NCI-H2107 treated with DMSO at 0.1 percent for 48 hours (cell line): ENCODE measurements at regions not wholly inside any gene's neighbourhood (a gene's known extent, or its start where the extent isn't known, plus 50 kb on each side); places are given as distances from the start of the nearest gene placed in this dataset.
"Not testable (repeated sequence)": the region's sequence is repeated elsewhere in the genome, so short reads cannot be mapped to it uniquely, and the experiment has no call there.

ENCODE experiments used
- DNase-seq: peaks from one replicate; lab custom pipeline; 2025; ENCODE audit not compliant: unreplicated experiment; lab: John Stamatoyannopoulos, UW

DNA sequence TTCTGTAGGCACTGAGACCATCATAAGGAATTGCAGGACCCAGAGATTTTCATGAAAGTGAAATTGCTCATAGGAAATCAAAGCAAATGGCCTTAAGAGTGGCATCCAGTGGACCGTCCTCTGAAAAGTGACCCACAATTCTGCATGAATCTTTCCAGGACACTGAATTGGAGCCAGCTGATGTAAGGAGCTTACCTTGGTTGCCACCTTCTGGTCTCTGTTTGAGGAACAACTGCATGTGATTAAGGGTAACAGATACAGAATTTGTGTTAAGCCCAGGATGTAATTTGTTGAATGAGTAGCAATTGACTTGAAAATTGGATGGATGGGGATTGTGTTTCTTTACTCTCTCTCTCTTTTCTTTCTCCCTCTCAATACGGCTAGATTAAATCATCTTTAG lies 49.9 kb upstream of the GAS1 start:
- DNase-seq = no peak

DNA sequence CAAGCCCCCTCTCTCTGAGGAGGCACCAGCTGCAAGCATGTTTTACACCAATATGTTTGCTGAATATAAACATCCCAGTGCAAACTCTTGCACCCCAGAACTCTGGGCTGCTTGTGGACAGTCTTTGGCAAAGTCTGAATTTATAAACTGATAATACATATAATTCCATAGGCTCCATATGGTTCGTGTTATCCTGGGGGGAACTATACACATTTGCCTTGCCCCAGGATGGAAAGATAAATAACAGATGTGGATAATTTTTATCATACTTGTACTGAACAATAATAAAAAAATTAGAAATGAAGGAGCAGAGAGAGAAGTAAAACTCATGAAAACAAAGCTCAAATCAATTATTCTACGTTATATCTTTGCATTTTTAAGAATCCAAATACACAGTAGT lies 50.6 kb upstream of the GAS1 start:
- no peak for DNase-seq

DNA sequence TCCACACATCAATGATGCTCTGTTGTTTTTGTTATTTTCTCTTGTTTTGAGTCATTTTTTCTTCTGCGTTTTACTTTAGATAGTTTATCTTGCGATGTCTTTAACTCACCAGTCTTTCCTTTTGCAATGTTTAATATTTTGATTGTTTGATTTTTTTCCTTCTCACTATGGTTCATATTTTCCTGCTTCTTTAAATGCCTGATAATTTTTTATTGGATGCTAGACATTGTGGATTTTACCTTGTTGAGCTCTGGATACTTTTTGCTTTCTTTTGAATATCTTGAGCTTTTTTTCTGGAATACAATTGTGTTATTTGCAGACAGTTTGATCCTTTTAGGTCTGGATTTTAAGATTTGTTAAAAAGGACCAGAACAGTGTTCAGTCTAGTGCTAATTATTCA lies 55.2 kb upstream of the GAS1 start:
- DNase-seq = no peak

DNA sequence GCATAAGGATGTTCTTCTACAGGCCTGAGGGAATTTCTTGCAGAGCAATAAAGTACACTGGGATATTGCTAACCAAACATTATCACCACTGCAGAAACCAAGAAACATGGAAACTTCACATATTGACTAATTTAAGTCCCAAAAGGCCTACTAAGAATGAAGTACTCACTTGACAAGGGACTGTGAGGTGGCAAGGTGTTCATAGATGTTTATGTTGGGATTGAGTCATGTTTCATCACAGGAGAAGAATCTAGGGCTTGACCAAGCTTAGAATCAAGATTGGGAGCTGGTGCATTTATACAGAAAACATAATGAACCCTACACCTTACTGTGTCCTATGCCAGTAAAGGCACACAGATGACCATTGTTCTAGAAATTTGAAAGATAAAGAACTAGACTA lies 56.7 kb upstream of the GAS1 start:
- DNase-seq = no peak

DNA sequence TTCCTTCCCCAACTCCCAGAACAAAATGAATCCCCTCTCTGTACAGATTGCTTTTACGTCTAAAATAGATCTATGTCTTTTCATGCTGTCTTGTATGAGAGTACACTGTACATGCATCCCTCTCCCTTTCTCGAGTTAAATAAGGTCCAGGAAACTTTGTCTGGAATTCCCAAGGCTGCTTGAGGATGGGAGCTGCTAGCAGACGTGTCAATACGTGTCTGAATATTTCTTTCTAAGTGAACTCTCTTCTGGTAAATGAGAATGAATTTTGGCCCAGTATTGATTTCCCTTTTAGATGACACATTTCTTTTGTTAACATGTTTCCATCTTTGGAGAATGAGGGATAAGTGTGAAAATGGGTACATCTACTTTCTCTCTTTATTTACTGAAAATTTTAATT lies 59.6 kb upstream of the GAS1 start:
- DNase-seq = no peak

DNA sequence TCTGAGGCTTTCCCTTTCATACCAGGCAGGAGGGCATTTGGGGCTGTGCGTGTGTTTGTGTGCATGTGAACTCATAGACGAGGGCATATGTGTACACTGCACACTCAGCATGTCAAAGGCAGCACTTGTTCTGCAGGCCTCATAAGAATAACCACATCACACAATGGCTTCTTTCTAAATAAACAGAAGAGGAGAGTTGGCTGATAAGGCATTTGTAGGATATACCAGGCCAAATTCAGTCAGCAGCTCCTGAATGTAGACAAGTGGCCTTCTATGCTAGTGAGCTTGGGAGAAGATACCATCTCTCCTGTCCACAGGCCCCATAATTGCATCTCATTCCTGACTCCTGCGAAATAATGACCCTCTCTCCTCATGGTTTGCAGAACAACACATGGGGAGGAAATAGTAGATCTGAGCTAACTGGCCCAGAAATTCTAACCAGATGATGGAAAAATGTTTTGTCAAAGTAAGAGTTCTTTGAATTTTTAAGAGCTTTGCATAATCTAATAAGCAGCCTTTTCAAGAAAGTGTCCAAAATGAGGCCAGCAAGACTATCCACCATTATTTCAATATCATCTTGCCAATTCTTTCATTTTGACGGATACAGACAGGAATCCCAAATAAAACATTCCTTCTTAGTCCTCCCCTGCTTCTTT lies 60.5 kb upstream of the GAS1 start:
- no peak for DNase-seq

DNA sequence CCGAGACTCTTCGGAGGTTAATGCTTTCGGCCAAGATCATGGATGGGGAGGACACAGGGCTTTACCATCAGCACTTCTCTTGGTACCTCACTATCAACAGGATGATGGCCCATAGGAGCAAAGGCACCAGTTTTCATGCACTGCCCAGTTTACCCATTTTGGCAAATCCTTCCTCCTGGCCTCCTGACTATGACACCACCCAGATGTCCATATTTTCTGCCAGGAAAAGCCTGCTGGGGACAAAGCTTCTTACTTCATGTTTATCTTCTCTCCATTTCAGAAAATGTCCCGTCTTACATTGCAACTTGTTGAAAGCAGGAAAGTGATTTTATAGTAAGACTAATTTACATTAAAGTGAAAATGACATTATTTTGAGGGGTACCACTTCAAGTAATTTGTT lies 61.4 kb upstream of the GAS1 start:
- DNase-seq = no peak

DNA sequence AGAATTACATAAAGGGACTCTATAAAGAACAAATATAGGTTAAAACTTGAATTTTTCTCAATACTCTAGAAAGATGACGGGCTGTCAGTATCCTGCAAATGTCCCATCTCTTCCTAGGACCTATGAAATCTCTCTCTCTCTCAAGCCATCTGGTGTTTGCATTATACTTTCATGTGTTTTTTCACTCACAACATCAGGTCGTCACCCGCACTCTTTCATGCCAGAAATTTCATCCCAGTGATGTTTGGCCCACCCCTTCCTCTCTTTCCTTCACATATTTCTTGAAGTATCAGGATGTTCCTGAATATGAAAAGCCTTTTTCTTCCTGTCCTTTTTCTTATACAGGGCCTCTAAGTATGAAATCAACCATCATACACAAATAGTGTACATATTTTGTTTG lies 63.3 kb upstream of the GAS1 start:
- DNase-seq = no peak

DNA sequence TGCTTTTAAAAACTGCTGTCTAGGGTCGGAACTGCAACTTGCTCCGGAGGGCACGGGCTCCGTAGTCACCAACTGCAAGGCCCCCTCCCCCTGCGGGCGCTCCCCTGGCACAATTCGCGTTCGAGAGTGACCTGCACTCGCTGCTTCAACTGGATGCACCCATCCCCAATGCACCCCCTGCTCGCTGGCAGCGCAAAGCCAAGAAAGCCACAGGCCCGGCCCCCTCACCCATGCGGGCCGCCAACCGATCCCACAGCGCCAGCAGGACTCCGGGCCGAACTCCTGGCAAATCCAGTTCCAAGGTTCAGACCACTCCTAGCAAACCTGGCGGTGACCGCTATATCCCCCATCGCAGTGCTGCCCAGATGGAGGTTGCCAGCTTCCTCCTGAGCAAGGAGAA lies 64.2 kb upstream of the GAS1 start:
- DNase-seq = no peak

DNA sequence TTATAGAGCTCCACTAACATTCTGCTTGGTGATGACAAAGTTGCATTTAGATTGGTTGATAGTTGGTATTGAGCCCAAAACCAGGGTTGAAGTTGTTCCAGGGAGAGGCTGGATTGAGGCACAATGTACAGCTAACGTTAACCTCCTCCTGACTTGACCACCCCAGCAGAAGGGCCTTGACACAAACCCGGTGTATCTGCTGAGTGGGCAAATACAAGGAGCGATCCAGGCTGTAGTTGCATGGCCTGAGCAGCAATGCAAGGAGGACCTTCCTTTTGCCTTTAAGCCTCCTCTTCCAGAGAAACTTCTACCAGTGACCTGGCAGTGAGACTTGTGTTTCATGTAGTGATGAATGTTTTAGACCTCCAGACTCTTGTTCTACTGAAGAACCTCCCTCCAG lies 66.2 kb upstream of the GAS1 start:
- DNase-seq = no peak

DNA sequence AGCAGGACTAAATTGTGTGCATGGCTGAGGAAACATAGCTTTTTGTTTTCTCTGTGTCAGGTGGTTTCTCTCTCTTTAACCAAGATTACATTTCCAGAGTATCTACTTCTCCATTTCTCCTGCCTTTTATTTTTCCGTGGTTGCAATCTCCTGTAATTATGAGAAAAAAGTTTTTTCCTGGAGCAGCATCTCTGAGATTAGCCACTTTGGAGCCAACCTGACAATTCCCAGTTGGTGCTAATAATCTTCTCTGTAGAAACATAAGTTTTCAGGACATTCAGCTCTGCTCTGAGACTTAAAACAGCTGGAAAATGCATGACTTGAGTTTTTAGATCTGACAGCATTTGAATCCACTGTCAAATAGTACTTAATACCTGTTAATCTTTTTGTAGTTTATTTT lies 67.1 kb upstream of the GAS1 start:
- no peak for DNase-seq

DNA sequence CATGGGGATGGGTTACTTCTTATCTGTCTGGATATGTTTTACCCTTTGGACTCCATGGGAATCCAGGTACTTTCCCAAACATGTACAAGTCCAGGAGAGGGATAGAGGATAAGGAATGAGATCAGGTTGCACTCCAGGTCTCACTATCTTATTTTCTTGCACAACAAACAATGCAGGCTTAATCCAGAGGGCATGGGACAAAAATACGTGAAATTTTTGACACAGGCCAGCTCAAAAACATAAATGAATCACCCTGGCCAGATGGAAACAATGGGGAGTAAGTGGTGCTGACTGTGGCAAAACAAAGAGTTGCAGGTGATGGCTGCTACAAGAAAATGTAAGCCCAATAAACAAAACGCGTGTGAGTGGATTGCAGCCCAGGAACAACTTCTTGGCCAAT lies 69.4 kb upstream of the GAS1 start:
- no peak for DNase-seq

DNA sequence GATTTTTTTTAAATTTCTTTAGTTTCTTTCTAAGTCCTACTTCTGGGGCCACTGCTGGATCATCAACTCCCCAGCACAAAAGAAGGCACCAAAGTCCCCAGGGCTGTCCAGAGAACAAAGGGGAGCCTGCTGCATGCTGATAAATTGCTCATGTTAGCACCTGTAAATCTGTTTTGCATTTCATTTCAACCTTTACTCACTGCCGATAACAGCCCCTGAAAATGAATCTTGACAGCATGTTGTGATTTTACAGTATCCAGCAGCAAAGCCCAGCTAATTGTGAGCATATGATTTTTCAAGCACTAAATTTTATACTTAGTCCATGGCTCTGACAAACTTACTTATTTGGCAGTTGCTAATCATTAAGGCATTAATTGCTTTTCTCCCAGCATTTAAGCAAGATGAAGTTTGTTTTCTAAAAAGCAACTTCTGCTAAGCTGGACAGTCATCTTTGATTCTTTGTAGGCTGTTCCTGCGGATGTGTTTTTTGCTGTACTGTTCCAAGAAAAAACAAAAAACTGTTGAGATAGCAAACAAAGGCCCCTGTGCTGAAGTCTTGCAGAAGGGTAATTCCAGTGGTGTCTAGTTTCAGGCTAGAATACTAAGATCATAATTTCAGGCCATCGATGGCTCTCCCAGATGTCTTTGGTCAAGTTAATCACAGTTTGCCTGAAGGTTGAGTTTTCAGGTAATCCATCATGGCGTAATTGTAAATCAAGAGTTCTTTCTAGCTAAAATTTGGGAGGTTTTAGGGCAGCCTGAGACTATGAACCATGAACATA lies 73.1 kb upstream of the GAS1 start:
- DNase-seq = no peak

DNA sequence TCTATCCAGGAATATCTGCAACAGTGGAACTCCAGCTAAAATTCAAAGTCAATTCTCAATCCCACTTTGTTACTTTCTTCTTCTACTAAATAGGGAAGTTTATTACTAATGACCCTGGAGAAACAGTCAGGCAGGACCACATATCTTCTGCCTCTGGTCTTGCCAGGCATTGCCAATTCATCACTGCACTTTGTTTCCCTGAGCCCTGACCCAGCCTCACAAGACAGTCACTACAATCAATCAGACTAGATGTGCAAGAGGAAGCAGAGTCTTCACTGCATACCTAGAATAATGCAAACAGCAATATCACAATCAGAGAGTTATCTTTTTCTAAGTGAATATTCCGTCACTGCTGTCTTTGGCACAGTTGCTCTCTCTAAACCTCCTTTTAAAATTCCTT lies 74.9 kb upstream of the GAS1 start:
- DNase-seq = no peak

DNA sequence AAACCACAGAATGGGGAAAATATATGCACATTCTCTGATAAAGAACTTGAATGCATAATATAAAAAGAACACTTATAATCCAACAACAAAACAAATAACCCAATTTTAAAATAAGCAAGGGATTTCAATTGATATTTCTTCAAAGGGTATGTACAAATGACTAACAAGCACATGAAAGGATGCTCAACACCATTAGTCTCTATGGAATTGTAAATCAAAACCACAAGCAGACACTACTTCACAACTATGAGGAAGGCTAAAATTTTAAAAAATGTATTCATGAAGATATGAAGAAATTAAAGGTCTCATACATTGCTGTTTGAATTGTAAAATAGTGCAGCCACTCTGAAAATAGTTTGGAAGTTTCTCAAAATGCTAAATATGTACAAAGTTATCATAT lies 78.9 kb upstream of the GAS1 start:
- DNase-seq = no peak

DNA sequence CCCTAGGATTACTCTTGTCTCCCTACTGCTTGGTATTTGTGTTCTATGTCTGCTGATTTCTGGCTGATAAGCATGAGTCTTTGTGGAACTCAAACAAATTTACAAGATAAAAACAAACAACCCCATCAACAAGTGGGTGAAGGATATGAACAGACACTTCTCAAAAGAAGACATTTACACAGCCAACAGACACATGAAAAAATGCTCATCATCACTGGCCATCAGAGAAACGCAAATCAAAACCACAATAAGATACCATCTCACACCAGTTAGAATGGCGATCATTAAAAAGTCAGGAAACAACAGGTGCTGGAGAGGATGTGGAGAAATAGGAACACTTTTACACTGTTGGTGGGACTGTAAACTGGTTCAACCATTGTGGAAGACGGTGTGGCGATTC lies 81.5 kb upstream of the GAS1 start:
- DNase-seq = not testable (repeated sequence)

DNA sequence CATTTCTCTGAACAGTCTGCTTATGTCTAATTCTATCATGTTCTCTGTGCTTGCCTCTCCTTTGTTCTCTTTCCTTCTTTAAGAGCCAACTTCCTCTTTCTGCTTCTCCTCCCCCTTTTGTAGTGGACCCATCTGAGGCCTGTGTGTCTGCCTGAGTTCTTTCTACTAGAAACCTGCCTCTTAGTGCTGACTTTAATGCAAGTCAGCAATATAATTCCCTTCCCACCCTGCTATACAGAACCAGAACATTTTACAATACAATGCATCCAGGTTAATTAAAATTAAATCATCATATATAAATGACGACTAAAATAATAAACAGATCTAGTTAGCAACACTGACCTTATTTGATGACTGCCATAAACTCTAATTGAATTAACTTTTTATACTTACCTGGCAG lies 82.6 kb upstream of the GAS1 start:
- DNase-seq = no peak

DNA sequence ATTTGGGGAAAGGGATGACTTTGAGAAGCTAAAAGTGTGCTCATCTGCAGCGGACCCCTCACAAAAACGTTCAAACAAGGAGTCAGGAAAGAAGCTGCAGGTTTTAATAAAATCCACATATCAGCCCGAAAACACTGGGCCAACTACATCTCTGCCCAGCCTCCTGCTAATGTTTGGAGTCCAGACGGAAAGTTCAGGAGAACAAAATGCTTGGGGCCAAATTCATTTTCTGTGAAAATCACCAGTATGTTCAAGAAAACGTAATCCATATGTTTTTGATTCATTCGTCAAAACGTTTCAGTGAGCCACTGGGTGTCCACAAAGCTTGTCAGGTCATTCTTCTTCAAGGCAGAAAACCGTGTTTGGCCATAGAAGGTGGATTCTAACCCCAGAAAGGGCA lies 87.5 kb upstream of the GAS1 start:
- no peak for DNase-seq

DNA sequence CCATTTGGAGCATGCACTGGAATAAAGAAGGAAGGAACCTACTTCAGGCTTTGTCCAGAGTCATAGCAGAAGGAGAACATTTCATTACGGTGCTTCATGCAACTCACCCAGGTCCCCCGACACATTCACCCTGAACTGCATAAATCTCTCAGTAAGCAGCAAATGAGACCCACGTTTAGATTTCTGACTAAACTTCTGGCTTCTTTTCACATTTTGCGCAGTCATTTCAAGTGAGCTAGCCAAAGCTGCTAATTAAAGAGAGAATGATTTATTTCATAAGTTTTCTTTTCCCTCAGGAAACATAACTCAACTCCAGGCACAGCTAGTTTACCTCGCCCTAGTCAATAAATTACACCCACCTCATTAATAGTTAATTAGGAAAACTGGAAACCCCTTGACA lies 88.6 kb upstream of the GAS1 start:
- no peak for DNase-seq

DNA sequence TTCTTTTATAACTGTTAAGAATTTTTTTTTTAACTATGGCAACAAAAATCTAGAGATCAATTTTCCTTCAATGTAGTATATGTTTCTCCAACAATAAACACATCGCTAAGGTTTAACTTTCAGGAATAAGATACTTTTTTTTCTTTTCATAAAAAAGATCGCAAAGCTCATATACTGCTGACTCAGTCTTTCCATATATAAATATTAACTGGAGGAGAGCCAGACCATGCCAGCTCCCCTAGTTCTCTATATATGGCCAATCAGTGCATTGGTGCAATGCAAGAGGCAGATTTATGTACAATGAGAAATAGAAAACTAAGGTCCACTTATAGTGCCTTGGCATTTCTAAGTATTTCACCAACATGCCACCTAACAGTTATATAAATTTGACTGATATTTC lies 89.2 kb upstream of the GAS1 start:
- DNase-seq = no peak

DNA sequence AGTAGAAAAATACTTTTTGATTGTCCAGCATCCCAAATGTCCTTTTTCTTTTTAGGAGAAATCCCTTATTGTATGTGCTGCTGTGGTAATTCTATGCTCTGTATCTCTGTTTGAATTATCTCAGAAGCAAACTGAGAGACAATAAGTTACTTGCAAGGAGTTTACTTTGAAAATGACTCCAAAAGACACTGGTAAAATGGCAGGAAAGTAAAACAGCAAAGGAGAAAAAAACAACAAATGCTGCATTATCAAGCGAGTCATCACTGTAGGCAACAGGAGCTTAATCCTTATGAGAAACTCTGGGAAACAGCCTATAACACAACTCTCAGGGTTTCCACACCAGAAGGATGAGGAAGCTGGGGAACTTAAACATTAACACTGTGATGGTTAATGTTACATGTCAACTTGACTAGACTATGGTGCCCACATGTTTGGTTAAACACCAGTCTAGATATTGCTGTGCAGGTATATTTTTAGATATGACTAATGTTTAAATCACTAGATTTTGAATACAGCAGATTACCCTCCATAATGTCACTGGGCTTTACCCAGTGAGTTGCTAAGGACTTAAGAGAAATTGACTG lies 92.6 kb upstream of the GAS1 start:
- DNase-seq = no peak

DNA sequence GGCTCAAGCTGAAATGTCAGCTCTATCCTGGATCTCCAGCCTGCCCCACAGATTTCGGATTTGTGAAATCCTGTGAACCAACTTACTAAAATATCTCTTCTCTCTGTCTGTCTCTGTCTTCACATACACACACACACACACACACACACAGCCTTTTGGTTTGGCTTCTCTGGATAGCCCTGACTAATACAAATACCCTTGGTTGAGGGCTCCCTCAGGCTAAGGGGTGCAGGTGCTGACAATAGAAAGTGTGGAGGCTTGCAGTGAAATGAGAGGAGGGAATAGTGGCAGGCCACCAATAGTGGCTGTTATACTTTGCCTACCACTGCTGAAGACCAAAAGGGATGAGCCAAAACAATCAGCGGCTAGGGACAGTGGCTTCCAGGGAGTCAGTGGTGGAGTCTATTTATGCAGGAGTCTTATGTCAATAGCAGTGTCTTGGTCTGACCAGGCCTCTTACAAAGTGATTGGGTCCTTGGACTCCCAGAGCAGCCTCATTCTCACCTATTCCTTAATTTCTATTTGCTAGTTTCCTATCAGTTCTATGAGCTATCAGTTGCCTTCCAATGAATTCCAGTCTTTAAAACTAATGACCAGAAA lies 93.2 kb upstream of the GAS1 start:
- no peak for DNase-seq
